PC-3 (cell line): ENCODE measurements at regions not wholly inside any gene's neighbourhood (a gene's known extent, or its start where the extent isn't known, plus 50 kb on each side); places are given as distances from the start of the nearest gene placed in this dataset.

ENCODE experiments used
- CTCF ChIP-seq: fragments of 300-600 bp; sonication (generic); conservative IDR thresholded peaks from 2 replicates; pipeline ENCODE4 v1.5.1; 2017; ENCODE audit warnings: antibody characterized with exemption, low read depth, mild to moderate bottlenecking, low read length
- EZH2phosphoT487 ChIP-seq: fragments of 300-600 bp; sonication (generic); IDR thresholded peaks from 2 replicates; pipeline ENCODE4 v1.6.1; 2018; ENCODE audit warnings: mild to moderate bottlenecking, antibody characterized with exemption, low read length, borderline replicate concordance

GRCh38 chr14:56956182-56956581, 145.9 kb upstream of the OTX2 start:
- TF ChIP-seq CTCF (no peak), EZH2phosphoT487 (no peak)
